ENCODE measurements at regions not wholly inside any gene's neighbourhood (a gene's known extent, or its start where the extent isn't known, plus 50 kb on each side); places are given as distances from the start of the nearest gene placed in this dataset.

DNA sequence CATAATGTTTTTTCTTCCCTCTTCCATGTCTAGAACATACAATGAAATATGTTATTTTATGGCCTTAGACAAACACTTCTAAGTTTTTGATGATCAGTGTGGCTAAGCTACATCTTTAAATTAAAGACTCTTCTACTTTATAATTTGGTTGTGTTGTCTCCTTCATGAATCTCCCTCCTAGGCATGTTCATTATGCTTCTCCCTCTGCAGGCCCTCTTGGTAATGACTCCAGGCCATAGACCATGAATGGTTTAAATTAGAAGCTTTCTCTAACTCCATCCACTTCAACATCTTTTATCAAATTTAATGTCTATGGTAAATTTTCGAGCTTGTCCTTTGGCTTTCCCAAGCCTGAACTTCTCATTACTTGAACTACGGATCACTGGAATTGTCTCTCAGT, 342.7 kb upstream of the ADAMTS16 start:
- Histone ChIP-seq H3K27ac (no peak overlapping the region), H3K4me3 (no peak overlapping the region), H3K9me3 (no peaks in the 10 kb centered on the region), H3K27me3 (no peaks in the 10 kb centered on the region), H3K4me1 (no peaks in the 10 kb centered on the region), H3K36me3 (no peaks in the 10 kb centered on the region)
- TF ChIP-seq POLR2AphosphoS5 (IDR thresholded peaks at IDR 0.05; ENCODE audit: insufficient read depth in 1 of 2, low read depth in 1 of 2) (no peak), POLR2A (IDR thresholded peaks at IDR 0.05) (no peak), CTCF (IDR thresholded peaks at IDR 0.05) (no peak)
- intact Hi-C loops (cut with DNase I) = no loop called here
- DNase-seq (ENCODE audit: extremely low spot score in 2 of 2) = no peak

GRCh38 chr5:4802044-4802443, 338.1 kb upstream of the ADAMTS16 start:
- no peak overlapping the region for H3K27ac ChIP-seq
- TF ChIP-seq POLR2A (IDR thresholded peaks at IDR 0.05) (no peak), CTCF (IDR thresholded peaks at IDR 0.05) (no peak), POLR2AphosphoS5 (IDR thresholded peaks at IDR 0.05; ENCODE audit: insufficient read depth in 1 of 2, low read depth in 1 of 2) (no peak)
- H3K4me3 ChIP-seq = no peak overlapping the region
- DNase-seq (ENCODE audit: extremely low spot score in 2 of 2) = no peak
- H3K36me3 ChIP-seq = no peaks in the 10 kb centered on the region
- H3K9me3 ChIP-seq = no peaks in the 10 kb centered on the region
- intact Hi-C loops (cut with DNase I) = no loop called here
- H3K4me1 ChIP-seq = no peaks in the 10 kb centered on the region
- no peaks in the 10 kb centered on the region for H3K27me3 ChIP-seq

GRCh38 chr5:4804691-4805360, 335.3 kb upstream of the ADAMTS16 start:
- Histone ChIP-seq H3K27me3 (no peaks in the 10 kb centered on the region), H3K36me3 (no peaks in the 10 kb centered on the region), H3K4me3 (no peak overlapping the region), H3K27ac (no peak overlapping the region), H3K9me3 (no peaks in the 10 kb centered on the region), H3K4me1 (no peaks in the 10 kb centered on the region)
- intact Hi-C loops (cut with DNase I) = no loop called here
- TF ChIP-seq POLR2AphosphoS5 (IDR thresholded peaks at IDR 0.05; ENCODE audit: insufficient read depth in 1 of 2, low read depth in 1 of 2) = no peak
- TF ChIP-seq POLR2A (IDR thresholded peaks at IDR 0.05) = no peak
- TF ChIP-seq CTCF (IDR thresholded peaks at IDR 0.05) = no peak
- DNase-seq (ENCODE audit: extremely low spot score in 2 of 2) = no peak

GRCh38 chr5:4815002-4815401, 325.1 kb upstream of the ADAMTS16 start:
- Histone ChIP-seq H3K36me3 (no peaks in the 10 kb centered on the region), H3K4me3 (no peak overlapping the region), H3K4me1 (no peaks in the 10 kb centered on the region), H3K27me3 (no peaks in the 10 kb centered on the region), H3K27ac (no peak overlapping the region), H3K9me3 (no peaks in the 10 kb centered on the region)
- no peak for TF ChIP-seq POLR2A (IDR thresholded peaks at IDR 0.05)
- no peak for TF ChIP-seq CTCF (IDR thresholded peaks at IDR 0.05)
- TF ChIP-seq POLR2AphosphoS5 (IDR thresholded peaks at IDR 0.05; ENCODE audit: insufficient read depth in 1 of 2, low read depth in 1 of 2) = no peak
- intact Hi-C loops (cut with DNase I) = no loop called here
- DNase-seq (ENCODE audit: extremely low spot score in 2 of 2) = no peak

GRCh38 chr5:4817767-4818166, 322.4 kb upstream of the ADAMTS16 start:
- Histone ChIP-seq H3K4me3 (no peak overlapping the region), H3K9me3 (no peaks in the 10 kb centered on the region), H3K36me3 (no peaks in the 10 kb centered on the region), H3K4me1 (no peaks in the 10 kb centered on the region), H3K27me3 (no peaks in the 10 kb centered on the region), H3K27ac (no peak overlapping the region)
- TF ChIP-seq CTCF (IDR thresholded peaks at IDR 0.05) = no peak
- no peak for TF ChIP-seq POLR2AphosphoS5 (IDR thresholded peaks at IDR 0.05; ENCODE audit: insufficient read depth in 1 of 2, low read depth in 1 of 2)
- TF ChIP-seq POLR2A (IDR thresholded peaks at IDR 0.05) = no peak
- intact Hi-C loops (cut with DNase I) = no loop called here
- DNase-seq (ENCODE audit: extremely low spot score in 2 of 2) = no peak
